HG03378 (cell line): ENCODE measurements at regions not wholly inside any gene's neighbourhood (a gene's known extent, or its start where the extent isn't known, plus 50 kb on each side); places are given as distances from the start of the nearest gene placed in this dataset.
"Not testable (repeated sequence)": the region's sequence is repeated elsewhere in the genome, so short reads cannot be mapped to it uniquely, and the experiment has no call there.

Experiments used
- ATAC-seq: cut with Tn5 transposase; IDR thresholded peaks from one replicate; pipeline ENCODE4 v1.9.1; 2021; ENCODE audit warnings: mild to moderate bottlenecking, moderate library complexity; ENCODE audit not compliant: unreplicated experiment

- ATAC-seq = no peak
Observed at GRCh38 chr11:13216711-13217075, 60.9 kb upstream of the BMAL1 start.

- ATAC-seq = not testable (repeated sequence)
Observed at GRCh38 chr11:13218685-13219084, 58.9 kb upstream of the BMAL1 start.

- ATAC-seq = no peak
Observed at GRCh38 chr11:13220148-13220547, 57.4 kb upstream of the BMAL1 start.

- ATAC-seq = no peak
Observed at GRCh38 chr11:13221722-13222121, 55.9 kb upstream of the BMAL1 start.

- ATAC-seq = no peak
Observed at GRCh38 chr11:13222285-13222684, 55.3 kb upstream of the BMAL1 start.

GRCh38 chr11:13223112-13223511, 54.5 kb upstream of the BMAL1 start:
- no peak for ATAC-seq

GRCh38 chr11:13224324-13224723, 53.3 kb upstream of the BMAL1 start:
- ATAC-seq = no peak

- ATAC-seq = no peak
Observed at GRCh38 chr11:13225038-13226001, 52.3 kb upstream of the BMAL1 start.

- ATAC-seq = no peak
Observed at GRCh38 chr11:13227676-13228255, 49.8 kb upstream of the BMAL1 start.
